SIG-M5 treated with dmso at 0.1 percent for 504 hours (cell line): ENCODE measurements at regions not wholly inside any gene's neighbourhood (a gene's known extent, or its start where the extent isn't known, plus 50 kb on each side); places are given as distances from the start of the nearest gene placed in this dataset.

ENCODE experiments used
- DNase-seq: peaks from one replicate; lab custom pipeline; 2025; ENCODE audit not compliant: unreplicated experiment; lab: John Stamatoyannopoulos, UW

GRCh38 chr6:42512579-42512978 is 51.2 kb upstream of the UBR2 start:
- no peak for DNase-seq

- DNase-seq = no peak
Measured at GRCh38 chr6:42511803-42512422, 51.9 kb upstream of the UBR2 start.

- DNase-seq = no peak
Measured at GRCh38 chr6:42510795-42511194, 53.0 kb upstream of the UBR2 start.

- no peak for DNase-seq
Measured at GRCh38 chr6:42509765-42510164, 54.1 kb upstream of the UBR2 start.

GRCh38 chr6:42509256-42509655 is 54.6 kb upstream of the UBR2 start:
- no peak for DNase-seq

- DNase-seq = no peak
Measured at GRCh38 chr6:42507901-42508300, 55.9 kb upstream of the UBR2 start.

GRCh38 chr6:42507195-42507594 is 55.5 kb upstream of the TRERF1 start:
- DNase-seq = no peak

- no peak for DNase-seq
Measured at GRCh38 chr6:42506070-42506469, 54.3 kb upstream of the TRERF1 start.

- peak; percentile 14 for DNase-seq
Measured at GRCh38 chr6:42505385-42505718, 53.6 kb upstream of the TRERF1 start.

GRCh38 chr6:42503894-42504293 is 52.2 kb upstream of the TRERF1 start:
- no peak for DNase-seq

GRCh38 chr6:42502990-42503389 is 51.3 kb upstream of the TRERF1 start:
- no peak for DNase-seq

GRCh38 chr6:42502127-42502526 is 50.4 kb upstream of the TRERF1 start:
- no peak for DNase-seq
